ENCODE measurements at regions not wholly inside any gene's neighbourhood (a gene's known extent, or its start where the extent isn't known, plus 50 kb on each side); places are given as distances from the start of the nearest gene placed in this dataset.
"Not testable (repeated sequence)": the region's sequence is repeated elsewhere in the genome, so short reads cannot be mapped to it uniquely, and the experiment has no call there.

GRCh38 chr18:14979875-14980274 lies 231.9 kb downstream of the ANKRD30B start:
- no peak overlapping the region for H3K27ac Mint-ChIP-seq
- H3K9me3 Mint-ChIP-seq: peaks cover 78% of the 10 kb centered on the region
- no peaks in the 10 kb centered on the region for H3K4me1 Mint-ChIP-seq
- H3K27me3 Mint-ChIP-seq (ENCODE audit: low read depth, poor library complexity): no peaks in the 10 kb centered on the region
- H3K4me3 Mint-ChIP-seq: no peak overlapping the region
- DNase-seq: no peak
- H3K36me3 Mint-ChIP-seq (ENCODE audit: low read depth): no peaks in the 10 kb centered on the region
- TF ChIP-seq CTCF (IDR thresholded peaks at IDR 0.05): no peak

- DNase-seq; H3K4me1 Mint-ChIP-seq; H3K4me3 Mint-ChIP-seq; H3K36me3 Mint-ChIP-seq (ENCODE audit: low read depth); H3K27ac Mint-ChIP-seq; H3K27me3 Mint-ChIP-seq (ENCODE audit: low read depth, poor library complexity): not testable (repeated sequence)
- H3K9me3 Mint-ChIP-seq: peaks cover 85% of the 10 kb centered on the region
These were observed 236.6 kb downstream of the ANKRD30B start for GRCh38 chr18:14984531-14984930.

GRCh38 chr18:14985291-14986013 lies 237.5 kb downstream of the ANKRD30B start:
- H3K4me1 Mint-ChIP-seq; H3K36me3 Mint-ChIP-seq (ENCODE audit: low read depth); H3K4me3 Mint-ChIP-seq; H3K27ac Mint-ChIP-seq; DNase-seq; H3K27me3 Mint-ChIP-seq (ENCODE audit: low read depth, poor library complexity): not testable (repeated sequence)
- peaks cover 83% of the 10 kb centered on the region for H3K9me3 Mint-ChIP-seq

GRCh38 chr18:14987377-14987776 lies 239.4 kb downstream of the ANKRD30B start:
- not testable (repeated sequence) for H3K4me1 Mint-ChIP-seq
- H3K9me3 Mint-ChIP-seq: peaks cover 79% of the 10 kb centered on the region

GRCh38 chr18:14987960-14988710 lies 240.2 kb downstream of the ANKRD30B start:
- not testable (repeated sequence) for H3K36me3 Mint-ChIP-seq (ENCODE audit: low read depth); DNase-seq; H3K27me3 Mint-ChIP-seq (ENCODE audit: low read depth, poor library complexity); H3K4me1 Mint-ChIP-seq; H3K4me3 Mint-ChIP-seq; H3K27ac Mint-ChIP-seq
- peaks cover 78% of the 10 kb centered on the region for H3K9me3 Mint-ChIP-seq

More at GRCh38 chr18:14987377-14987776, 239.4 kb downstream of the ANKRD30B start:
- not testable (repeated sequence) for H3K36me3 Mint-ChIP-seq (ENCODE audit: low read depth); DNase-seq; H3K27me3 Mint-ChIP-seq (ENCODE audit: low read depth, poor library complexity); H3K27ac Mint-ChIP-seq; H3K4me3 Mint-ChIP-seq

- not testable (repeated sequence) for H3K4me3 Mint-ChIP-seq; H3K36me3 Mint-ChIP-seq (ENCODE audit: low read depth); H3K4me1 Mint-ChIP-seq; H3K27ac Mint-ChIP-seq; H3K27me3 Mint-ChIP-seq (ENCODE audit: low read depth, poor library complexity); DNase-seq
- H3K9me3 Mint-ChIP-seq: peaks cover 87% of the 10 kb centered on the region
These were observed 241.6 kb downstream of the ANKRD30B start for GRCh38 chr18:14989569-14989968.

- H3K4me1 Mint-ChIP-seq, H3K4me3 Mint-ChIP-seq: not testable (repeated sequence)
These were observed 244.0 kb downstream of the ANKRD30B start for GRCh38 chr18:14991934-14992445.

GRCh38 chr18:14992758-14993157 lies 244.8 kb downstream of the ANKRD30B start:
- not testable (repeated sequence) for H3K36me3 Mint-ChIP-seq (ENCODE audit: low read depth); H3K4me3 Mint-ChIP-seq; H3K4me1 Mint-ChIP-seq; DNase-seq; H3K27ac Mint-ChIP-seq; H3K27me3 Mint-ChIP-seq (ENCODE audit: low read depth, poor library complexity)
- peaks cover 86% of the 10 kb centered on the region for H3K9me3 Mint-ChIP-seq

More at GRCh38 chr18:14991934-14992445, 244.0 kb downstream of the ANKRD30B start:
- not testable (repeated sequence) for H3K36me3 Mint-ChIP-seq (ENCODE audit: low read depth); H3K27me3 Mint-ChIP-seq (ENCODE audit: low read depth, poor library complexity); DNase-seq; H3K27ac Mint-ChIP-seq
- H3K9me3 Mint-ChIP-seq: peaks cover 85% of the 10 kb centered on the region

- H3K4me3 Mint-ChIP-seq; H3K4me1 Mint-ChIP-seq; H3K36me3 Mint-ChIP-seq (ENCODE audit: low read depth); H3K27ac Mint-ChIP-seq; H3K27me3 Mint-ChIP-seq (ENCODE audit: low read depth, poor library complexity); DNase-seq: not testable (repeated sequence)
- peaks cover 70% of the 10 kb centered on the region for H3K9me3 Mint-ChIP-seq
These were observed 247.1 kb downstream of the ANKRD30B start for GRCh38 chr18:14995023-14995422.

GRCh38 chr18:14997357-14997756 lies 249.4 kb downstream of the ANKRD30B start:
- DNase-seq: no peak
- H3K27ac Mint-ChIP-seq: no peak overlapping the region
- peaks cover 60% of the 10 kb centered on the region for H3K9me3 Mint-ChIP-seq
- TF ChIP-seq CTCF (IDR thresholded peaks at IDR 0.05): no peak
- H3K4me3 Mint-ChIP-seq: no peak overlapping the region
- no peaks in the 10 kb centered on the region for H3K27me3 Mint-ChIP-seq (ENCODE audit: low read depth, poor library complexity)
- H3K4me1 Mint-ChIP-seq: no peaks in the 10 kb centered on the region
- H3K36me3 Mint-ChIP-seq (ENCODE audit: low read depth): no peaks in the 10 kb centered on the region

- not testable (repeated sequence) for H3K27ac Mint-ChIP-seq; H3K4me1 Mint-ChIP-seq; H3K4me3 Mint-ChIP-seq; H3K36me3 Mint-ChIP-seq (ENCODE audit: low read depth); DNase-seq; H3K27me3 Mint-ChIP-seq (ENCODE audit: low read depth, poor library complexity)
- H3K9me3 Mint-ChIP-seq: peaks cover 57% of the 10 kb centered on the region
These were observed 249.9 kb downstream of the ANKRD30B start for GRCh38 chr18:14997899-14998298.

- H3K4me3 Mint-ChIP-seq; DNase-seq; H3K27ac Mint-ChIP-seq; H3K4me1 Mint-ChIP-seq; H3K27me3 Mint-ChIP-seq (ENCODE audit: low read depth, poor library complexity); H3K36me3 Mint-ChIP-seq (ENCODE audit: low read depth): not testable (repeated sequence)
- peaks cover 51% of the 10 kb centered on the region for H3K9me3 Mint-ChIP-seq
These were observed 250.5 kb downstream of the ANKRD30B start for GRCh38 chr18:14998360-14999042.
